SK-N-SH treated with all-trans-retinoic acid at 6 μM for 48 hours (cell line): ENCODE measurements at regions not wholly inside any gene's neighbourhood (a gene's known extent, or its start where the extent isn't known, plus 50 kb on each side); places are given as distances from the start of the nearest gene placed in this dataset.

ENCODE experiments used
- ARNTL ChIP-seq: fragments of 450-650 bp; formaldehyde crosslinking; IDR thresholded peaks from 2 replicates; pipeline ENCODE4 v1.5.0; 2020; ENCODE audit warnings: low read depth, mild to moderate bottlenecking, moderate library complexity, borderline replicate concordance
- BACH2 ChIP-seq: fragments of 250-450 bp; sonication (Bioruptor Pico); IDR thresholded peaks from 2 replicates; pipeline ENCODE4 v1.9.0; 2021; ENCODE audit warnings: mild to moderate bottlenecking, borderline replicate concordance
- CREB5 ChIP-seq: fragments of 250-450 bp; sonication (Bioruptor Pico); IDR thresholded peaks from 2 replicates; pipeline ENCODE4 v1.5.1; 2020; ENCODE audit warnings: low read depth, mild to moderate bottlenecking, moderate library complexity
- GLIS3 ChIP-seq: fragments of 250-450 bp; sonication (Bioruptor Pico); IDR thresholded peaks from 2 replicates; pipeline ENCODE4 v1.5.0; 2020; ENCODE audit warnings: mild to moderate bottlenecking, moderate library complexity
- RARB ChIP-seq: fragments of 250-450 bp; sonication (Bioruptor Pico); IDR thresholded peaks from 2 replicates; pipeline ENCODE4 v1.8.0; 2021; ENCODE audit warnings: mild to moderate bottlenecking, moderate library complexity
- SNAI2 ChIP-seq: fragments of 250-450 bp; sonication (Bioruptor Pico); IDR thresholded peaks from 2 replicates; pipeline ENCODE4 v1.5.0; 2020; ENCODE audit warnings: mild to moderate bottlenecking, moderate library complexity
- TOX ChIP-seq: fragments of 250-450 bp; sonication (Bioruptor Pico); IDR thresholded peaks from 2 replicates; pipeline ENCODE4 v1.8.0; 2021; ENCODE audit warnings: mild to moderate bottlenecking, moderate library complexity, borderline replicate concordance
- ZNF565 ChIP-seq: fragments of 450-650 bp; formaldehyde crosslinking; conservative IDR thresholded peaks from 2 replicates; pipeline ENCODE4 v1.5.0; 2020; ENCODE audit warnings: low read depth, mild to moderate bottlenecking, moderate library complexity
- ZNF70 ChIP-seq: fragments of 450-650 bp; formaldehyde crosslinking; IDR thresholded peaks from 2 replicates; pipeline ENCODE4 v1.5.0; 2020; ENCODE audit warnings: mild to moderate bottlenecking, moderate library complexity
- ZNF8 ChIP-seq: fragments of 450-650 bp; formaldehyde crosslinking; IDR thresholded peaks from 2 replicates; pipeline ENCODE4 v1.5.0; 2020; ENCODE audit warnings: mild to moderate bottlenecking, moderate library complexity
- TF ChIP-seq, protein P1 (sequence below): fragments of 250-450 bp; sonication (Bioruptor Pico); IDR thresholded peaks from 2 replicates; pipeline ENCODE4 v1.8.0; 2020; ENCODE audit warnings: mild to moderate bottlenecking, moderate library complexity, borderline replicate concordance

DNA sequence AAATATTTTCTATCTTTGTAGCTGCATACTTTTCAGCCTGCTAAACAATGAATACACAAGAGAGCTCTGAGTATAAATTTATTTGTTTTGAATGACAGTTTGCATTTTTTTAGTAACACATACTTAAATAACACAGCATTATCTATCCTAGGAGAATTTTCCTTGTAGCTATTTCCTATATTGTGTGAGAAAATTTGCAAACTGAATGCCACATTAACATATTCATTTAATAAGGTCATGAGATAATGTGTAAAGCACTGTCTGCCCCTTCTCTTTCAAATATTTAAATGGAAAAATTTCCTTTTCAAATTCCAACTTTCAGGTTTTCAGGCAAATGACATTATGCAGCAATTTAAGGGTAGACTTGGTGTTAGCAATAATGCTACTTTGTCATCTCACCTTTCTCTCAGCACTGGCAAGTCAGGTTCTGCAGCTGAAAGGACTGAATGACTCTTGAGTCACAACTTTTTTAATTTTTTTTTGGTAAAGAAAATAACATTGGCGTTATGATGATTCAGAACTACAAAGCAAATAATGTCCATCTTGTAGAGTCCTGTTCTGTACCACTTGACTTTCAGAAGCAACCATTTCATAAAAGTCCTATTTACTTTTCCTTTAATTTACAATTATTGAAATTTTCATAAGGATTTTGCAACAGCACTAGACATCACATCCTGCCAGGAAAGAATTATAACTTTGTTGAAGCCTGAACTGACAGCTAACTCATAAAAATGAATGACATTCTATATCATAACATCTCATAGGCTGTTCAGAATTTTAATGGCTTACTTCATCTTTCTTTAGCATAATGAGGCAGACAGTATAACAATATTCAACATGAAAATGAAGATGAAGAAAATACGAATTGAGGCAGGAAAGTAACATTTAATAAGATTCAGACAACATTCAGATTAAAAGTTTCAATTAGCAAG lies 681.6 kb upstream of the SEMA6D start:
- TF ChIP-seq CREB5 (CRISPR knock-in tag) (no peak), ZNF8 (CRISPR knock-in tag) (no peak), TOX (CRISPR knock-in tag) (no peak), RARB (CRISPR knock-in tag) (no peak), ARNTL (CRISPR knock-in tag) (no peak), SNAI2 (CRISPR knock-in tag) (no peak), ZNF70 (CRISPR knock-in tag) (no peak), GLIS3 (CRISPR knock-in tag) (no peak), ZNF565 (no peak), BACH2 (CRISPR knock-in tag) (no peak)
- TF ChIP-seq, protein P1, sequence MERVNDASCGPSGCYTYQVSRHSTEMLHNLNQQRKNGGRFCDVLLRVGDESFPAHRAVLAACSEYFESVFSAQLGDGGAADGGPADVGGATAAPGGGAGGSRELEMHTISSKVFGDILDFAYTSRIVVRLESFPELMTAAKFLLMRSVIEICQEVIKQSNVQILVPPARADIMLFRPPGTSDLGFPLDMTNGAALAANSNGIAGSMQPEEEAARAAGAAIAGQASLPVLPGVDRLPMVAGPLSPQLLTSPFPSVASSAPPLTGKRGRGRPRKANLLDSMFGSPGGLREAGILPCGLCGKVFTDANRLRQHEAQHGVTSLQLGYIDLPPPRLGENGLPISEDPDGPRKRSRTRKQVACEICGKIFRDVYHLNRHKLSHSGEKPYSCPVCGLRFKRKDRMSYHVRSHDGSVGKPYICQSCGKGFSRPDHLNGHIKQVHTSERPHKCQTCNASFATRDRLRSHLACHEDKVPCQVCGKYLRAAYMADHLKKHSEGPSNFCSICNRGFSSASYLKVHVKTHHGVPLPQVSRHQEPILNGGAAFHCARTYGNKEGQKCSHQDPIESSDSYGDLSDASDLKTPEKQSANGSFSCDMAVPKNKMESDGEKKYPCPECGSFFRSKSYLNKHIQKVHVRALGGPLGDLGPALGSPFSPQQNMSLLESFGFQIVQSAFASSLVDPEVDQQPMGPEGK (CRISPR knock-in tag) = no peak
